ENCODE measurements at regions not wholly inside any gene's neighbourhood (a gene's known extent, or its start where the extent isn't known, plus 50 kb on each side); places are given as distances from the start of the nearest gene placed in this dataset.
"Not testable (repeated sequence)": the region's sequence is repeated elsewhere in the genome, so short reads cannot be mapped to it uniquely, and the experiment has no call there.

GRCh38 chr11:87536016-87536415 lies 498.3 kb downstream of the TMEM135 start:
- DNase-seq = no peak
- Mint-ChIP-seq H3K27me3 (no peaks in the 10 kb centered on the region), H3K36me3 (no peaks in the 10 kb centered on the region), H3K9me3 (peaks cover 1 to 4% of the 10 kb centered on the region in 2 donors), H3K27ac (no peak overlapping the region), H3K4me1 (no peaks in the 10 kb centered on the region), H3K4me3 (no peak overlapping the region)
- no peak for ATAC-seq (replicated peaks)

GRCh38 chr11:87535513-87535912 lies 497.8 kb downstream of the TMEM135 start:
- H3K4me1 Mint-ChIP-seq = no peaks in the 10 kb centered on the region
- H3K9me3 Mint-ChIP-seq = peaks cover 1 to 4% of the 10 kb centered on the region in 2 donors
- no peak overlapping the region for H3K27ac Mint-ChIP-seq
- no peaks in the 10 kb centered on the region for H3K27me3 Mint-ChIP-seq
- H3K36me3 Mint-ChIP-seq = no peaks in the 10 kb centered on the region
- no peak overlapping the region for H3K4me3 Mint-ChIP-seq
- DNase-seq (no peak), ATAC-seq (replicated peaks) (no peak)

- H3K4me3 Mint-ChIP-seq; DNase-seq; H3K9me3 Mint-ChIP-seq; ATAC-seq (replicated peaks); H3K27me3 Mint-ChIP-seq; H3K27ac Mint-ChIP-seq; H3K4me1 Mint-ChIP-seq; H3K36me3 Mint-ChIP-seq: not testable (repeated sequence)
These were observed 494.1 kb downstream of the TMEM135 start for GRCh38 chr11:87531835-87532234.

- Mint-ChIP-seq H3K4me1 (no peaks in the 10 kb centered on the region), H3K9me3 (peaks cover 0 to 3% of the 10 kb centered on the region in 2 donors), H3K4me3 (no peak overlapping the region), H3K36me3 (no peaks in the 10 kb centered on the region), H3K27ac (no peak overlapping the region), H3K27me3 (no peaks in the 10 kb centered on the region)
- ATAC-seq (replicated peaks) (no peak), DNase-seq (no peak)
These were observed 491.8 kb downstream of the TMEM135 start for GRCh38 chr11:87529486-87529885.

GRCh38 chr11:87528752-87529151 lies 491.0 kb downstream of the TMEM135 start:
- Mint-ChIP-seq H3K4me1 (no peaks in the 10 kb centered on the region), H3K27ac (no peak overlapping the region), H3K4me3 (no peak overlapping the region), H3K9me3 (peaks cover 0 to 5% of the 10 kb centered on the region in 2 donors), H3K36me3 (no peaks in the 10 kb centered on the region), H3K27me3 (no peaks in the 10 kb centered on the region)
- no peak for ATAC-seq (replicated peaks)
- no peak for DNase-seq

- Mint-ChIP-seq H3K4me3 (no peak overlapping the region), H3K27ac (no peak overlapping the region), H3K36me3 (no peaks in the 10 kb centered on the region), H3K27me3 (no peaks in the 10 kb centered on the region), H3K4me1 (no peaks in the 10 kb centered on the region), H3K9me3 (peaks cover 3 to 5% of the 10 kb centered on the region in 2 donors)
- ATAC-seq (replicated peaks) (no peak), DNase-seq (no peak)
These were observed 485.5 kb downstream of the TMEM135 start for GRCh38 chr11:87523276-87523675.

GRCh38 chr11:87518266-87518665 lies 480.5 kb downstream of the TMEM135 start:
- Mint-ChIP-seq H3K4me1 (no peaks in the 10 kb centered on the region), H3K4me3 (no peak overlapping the region), H3K36me3 (no peaks in the 10 kb centered on the region), H3K27me3 (no peaks in the 10 kb centered on the region), H3K9me3 (peaks cover 0 to 5% of the 10 kb centered on the region in 2 donors), H3K27ac (no peak overlapping the region)
- no peak for DNase-seq
- no peak for ATAC-seq (replicated peaks)

- Mint-ChIP-seq H3K27me3 (no peaks in the 10 kb centered on the region), H3K36me3 (no peaks in the 10 kb centered on the region), H3K9me3 (peaks cover 0 to 5% of the 10 kb centered on the region in 2 donors), H3K4me1 (no peaks in the 10 kb centered on the region), H3K27ac (no peak overlapping the region), H3K4me3 (no peak overlapping the region)
- ATAC-seq (replicated peaks) (no peak), DNase-seq (no peak)
These were observed 479.6 kb downstream of the TMEM135 start for GRCh38 chr11:87517351-87517750.

- not testable (repeated sequence) for DNase-seq; H3K4me3 Mint-ChIP-seq; H3K36me3 Mint-ChIP-seq; H3K9me3 Mint-ChIP-seq; H3K4me1 Mint-ChIP-seq; H3K27me3 Mint-ChIP-seq; H3K27ac Mint-ChIP-seq; ATAC-seq (replicated peaks)
These were observed 470.0 kb downstream of the TMEM135 start for GRCh38 chr11:87507722-87508121.

GRCh38 chr11:87506946-87507345 lies 469.2 kb downstream of the TMEM135 start:
- H3K27me3 Mint-ChIP-seq; H3K4me1 Mint-ChIP-seq; H3K9me3 Mint-ChIP-seq; H3K36me3 Mint-ChIP-seq; H3K27ac Mint-ChIP-seq; ATAC-seq (replicated peaks); DNase-seq; H3K4me3 Mint-ChIP-seq: not testable (repeated sequence)

- Mint-ChIP-seq H3K36me3 (no peaks in the 10 kb centered on the region), H3K4me1 (no peaks in the 10 kb centered on the region), H3K4me3 (no peak overlapping the region), H3K27ac (no peak overlapping the region), H3K27me3 (no peaks in the 10 kb centered on the region), H3K9me3 (peaks cover 0 to 5% of the 10 kb centered on the region in 2 donors)
- ATAC-seq (replicated peaks) = no peak
- DNase-seq = no peak
These were observed 463.7 kb downstream of the TMEM135 start for GRCh38 chr11:87501388-87501787.

GRCh38 chr11:87494936-87495335 lies 457.2 kb downstream of the TMEM135 start:
- H3K9me3 Mint-ChIP-seq; DNase-seq; H3K27me3 Mint-ChIP-seq; H3K4me1 Mint-ChIP-seq; H3K36me3 Mint-ChIP-seq; ATAC-seq (replicated peaks); H3K27ac Mint-ChIP-seq; H3K4me3 Mint-ChIP-seq: not testable (repeated sequence)

GRCh38 chr11:87494026-87494425 lies 456.3 kb downstream of the TMEM135 start:
- DNase-seq; H3K9me3 Mint-ChIP-seq; H3K27ac Mint-ChIP-seq; H3K4me1 Mint-ChIP-seq; H3K27me3 Mint-ChIP-seq; H3K36me3 Mint-ChIP-seq; ATAC-seq (replicated peaks); H3K4me3 Mint-ChIP-seq: not testable (repeated sequence)

- Mint-ChIP-seq H3K27me3 (no peaks in the 10 kb centered on the region), H3K4me1 (no peaks in the 10 kb centered on the region), H3K27ac (no peak overlapping the region), H3K4me3 (no peak overlapping the region), H3K36me3 (no peaks in the 10 kb centered on the region), H3K9me3 (peaks cover 0 to 4% of the 10 kb centered on the region in 2 donors)
- ATAC-seq (replicated peaks) (no peak), DNase-seq (no peak)
These were observed 455.8 kb downstream of the TMEM135 start for GRCh38 chr11:87493516-87493915.

GRCh38 chr11:87491381-87491780 lies 453.6 kb downstream of the TMEM135 start:
- Mint-ChIP-seq H3K4me1 (no peaks in the 10 kb centered on the region), H3K27ac (no peak overlapping the region), H3K4me3 (no peak overlapping the region), H3K27me3 (no peaks in the 10 kb centered on the region), H3K9me3 (peaks cover 0 to 4% of the 10 kb centered on the region in 2 donors), H3K36me3 (no peaks in the 10 kb centered on the region)
- DNase-seq (no peak), ATAC-seq (replicated peaks) (no peak)

GRCh38 chr11:87490671-87491070 lies 452.9 kb downstream of the TMEM135 start:
- Mint-ChIP-seq H3K4me1 (no peaks in the 10 kb centered on the region), H3K9me3 (peaks cover 0 to 4% of the 10 kb centered on the region in 2 donors), H3K36me3 (no peaks in the 10 kb centered on the region), H3K27ac (no peak overlapping the region), H3K27me3 (no peaks in the 10 kb centered on the region), H3K4me3 (no peak overlapping the region)
- DNase-seq (no peak), ATAC-seq (replicated peaks) (no peak)

All from stimulated activated naive B cell treated with anti-CD40 and anti-IgM and Interleukin-4, amounts not matched to agents 10 μg/mL and 1 μg/mL and 100 μg/mL, for 72 hours (primary cell).